SH-SY5Y (cell line): ENCODE measurements at regions not wholly inside any gene's neighbourhood (a gene's known extent, or its start where the extent isn't known, plus 50 kb on each side); places are given as distances from the start of the nearest gene placed in this dataset.

Experiments
- GATA2 ChIP-seq: IDR thresholded peaks from 2 replicates; pipeline ENCODE4 v1.6.1; 2011; ENCODE audit warnings: mild to moderate bottlenecking, low read depth, low read length
- GATA3 ChIP-seq: IDR thresholded peaks from 2 replicates; pipeline ENCODE4 v1.6.1; 2011; ENCODE audit warnings: low read depth, mild to moderate bottlenecking, low read length, moderate library complexity

- TF ChIP-seq GATA2 (no peak), GATA3 (no peak)
These were observed 213.3 kb downstream of the FAM76B start for GRCh38 chr11:95576146-95576845.
